ENCODE measurements at regions not wholly inside any gene's neighbourhood (a gene's known extent, or its start where the extent isn't known, plus 50 kb on each side); places are given as distances from the start of the nearest gene placed in this dataset.

DNA sequence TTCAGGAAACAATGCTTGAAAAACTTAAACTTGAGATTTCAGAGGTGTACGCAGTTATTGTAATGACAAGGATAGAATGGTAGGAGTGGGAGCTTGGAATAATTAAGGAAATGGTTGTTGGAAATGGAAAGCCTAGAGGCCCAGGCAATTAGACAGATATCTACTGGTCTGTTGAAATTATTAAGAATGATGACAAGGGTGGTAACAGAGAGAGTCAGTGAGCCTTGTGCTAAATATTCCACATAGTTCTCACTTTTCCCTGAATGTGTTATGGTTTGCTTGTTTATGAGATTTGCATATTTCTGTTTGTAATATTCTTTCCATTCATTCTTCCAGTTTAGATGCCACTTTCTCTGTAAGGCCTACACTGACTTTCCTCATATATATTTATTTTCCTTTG lies 66.0 kb upstream of the ATP2B1 start:
- TF ChIP-seq, protein P1, sequence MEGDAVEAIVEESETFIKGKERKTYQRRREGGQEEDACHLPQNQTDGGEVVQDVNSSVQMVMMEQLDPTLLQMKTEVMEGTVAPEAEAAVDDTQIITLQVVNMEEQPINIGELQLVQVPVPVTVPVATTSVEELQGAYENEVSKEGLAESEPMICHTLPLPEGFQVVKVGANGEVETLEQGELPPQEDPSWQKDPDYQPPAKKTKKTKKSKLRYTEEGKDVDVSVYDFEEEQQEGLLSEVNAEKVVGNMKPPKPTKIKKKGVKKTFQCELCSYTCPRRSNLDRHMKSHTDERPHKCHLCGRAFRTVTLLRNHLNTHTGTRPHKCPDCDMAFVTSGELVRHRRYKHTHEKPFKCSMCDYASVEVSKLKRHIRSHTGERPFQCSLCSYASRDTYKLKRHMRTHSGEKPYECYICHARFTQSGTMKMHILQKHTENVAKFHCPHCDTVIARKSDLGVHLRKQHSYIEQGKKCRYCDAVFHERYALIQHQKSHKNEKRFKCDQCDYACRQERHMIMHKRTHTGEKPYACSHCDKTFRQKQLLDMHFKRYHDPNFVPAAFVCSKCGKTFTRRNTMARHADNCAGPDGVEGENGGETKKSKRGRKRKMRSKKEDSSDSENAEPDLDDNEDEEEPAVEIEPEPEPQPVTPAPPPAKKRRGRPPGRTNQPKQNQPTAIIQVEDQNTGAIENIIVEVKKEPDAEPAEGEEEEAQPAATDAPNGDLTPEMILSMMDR (IDR thresholded peaks at IDR 0.05; ENCODE audit: low read depth, low read length, poor library complexity, severe bottlenecking), result no peak
- TF ChIP-seq EZH2phosphoT487 (IDR thresholded peaks at IDR 0.05; ENCODE audit: borderline replicate concordance, low read length), result no peak
